22Rv1 (cell line): ENCODE measurements at regions not wholly inside any gene's neighbourhood (a gene's known extent, or its start where the extent isn't known, plus 50 kb on each side); places are given as distances from the start of the nearest gene placed in this dataset.

Source experiments
- CTCF ChIP-seq: fragments of 450-650 bp; IDR thresholded peaks from 2 replicates; pipeline ENCODE4 v1.5.1; 2017; ENCODE audit warnings: mild to moderate bottlenecking
- ZFX ChIP-seq: fragments of 450-650 bp; IDR thresholded peaks from 2 replicates; pipeline ENCODE4 v1.6.1; 2017; ENCODE audit warnings: antibody characterized with exemption, borderline replicate concordance

GRCh38 chr1:200275816-200276453 lies 133.9 kb downstream of the ZNF281 start:
- TF ChIP-seq CTCF, result no peak
- no peak for TF ChIP-seq ZFX
